ENCODE measurements at regions not wholly inside any gene's neighbourhood (a gene's known extent, or its start where the extent isn't known, plus 50 kb on each side); places are given as distances from the start of the nearest gene placed in this dataset.

- Histone ChIP-seq H3K4me2 (ENCODE audit: insufficient read depth, low read length) (no peak overlapping the region), H3K9me1 (replicated peaks; ENCODE audit: control insufficient read depth, extremely low read depth, insufficient read depth, low read length) (no peaks in the 10 kb centered on the region), H3K79me2 (ENCODE audit: control insufficient read depth, insufficient read depth, low read length) (no peaks in the 10 kb centered on the region), H3K27me3 (ENCODE audit: control insufficient read depth in 2 of 2, insufficient read depth in 2 of 2, low read length in 2 of 2) (no peaks in the 10 kb centered on the region), H4K20me1 (replicated peaks; ENCODE audit: control insufficient read depth, extremely low read depth, insufficient read depth, low read length) (no peaks in the 10 kb centered on the region), H3K4me3 (replicated peaks in 1 of 3; ENCODE audit: insufficient read depth in 1 of 3, low read depth in 1 of 3, low read length in 3 of 3) (no peak overlapping the region), H3K4me1 (ENCODE audit: control insufficient read depth, extremely low read depth, insufficient read depth, low read length) (no peaks in the 10 kb centered on the region), H3K9ac (replicated peaks; ENCODE audit: extremely low read depth, insufficient read depth, low read length) (no peak overlapping the region), H3K27ac (ENCODE audit: insufficient read depth, low read depth, low read length) (no peak overlapping the region), H3K36me3 (ENCODE audit: control insufficient read depth in 2 of 2, extremely low read depth in 1 of 2, insufficient read depth in 2 of 2, low read length in 2 of 2) (no peaks in the 10 kb centered on the region), H2AFZ (ENCODE audit: low read depth, low read length) (no peak overlapping the region), H3K9me3 (replicated peaks; ENCODE audit: control insufficient read depth, insufficient read depth, low read length) (peaks cover 3% of the 10 kb centered on the region)
- POLR2A ChIA-PET: no interaction called here
- dilution Hi-C loops (cut with MboI; ENCODE audit: extremely low pct_ligation_motif_present, low sequenced_read_pairs): no loop called here
- FAIRE-seq: no peak
- BruUV-seq (replicated peaks): no TSS peak
- CTCF ChIA-PET: no interaction called here
- DNase-seq (ENCODE audit: low read depth, low spot score): no peak
- intact Hi-C loops (cut with micrococcal nuclease): no loop called here
- TF ChIP-seq FOS (IDR thresholded peaks at IDR 0.05; ENCODE audit: borderline replicate concordance, insufficient read depth, low read length) (no peak), EZH2 (IDR thresholded peaks at IDR 0.05; ENCODE audit: borderline replicate concordance, low read depth, low read length, severe bottlenecking) (no peak), CTCF (IDR thresholded peaks at IDR 0.05; ENCODE audit: extremely low read depth in 1 of 2, insufficient read depth in 1 of 2, low read depth in 1 of 2, low read length in 2 of 2) (no peak), MYC (IDR thresholded peaks at IDR 0.05; ENCODE audit: low read depth, low read length) (no peak)
- TF ChIP-seq, protein P1, sequence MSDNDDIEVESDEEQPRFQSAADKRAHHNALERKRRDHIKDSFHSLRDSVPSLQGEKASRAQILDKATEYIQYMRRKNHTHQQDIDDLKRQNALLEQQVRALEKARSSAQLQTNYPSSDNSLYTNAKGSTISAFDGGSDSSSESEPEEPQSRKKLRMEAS (IDR thresholded peaks at IDR 0.05; ENCODE audit: insufficient read depth, insufficient read length): no peak
These were observed 1628.7 kb downstream of the MAT2B start for GRCh38 chr5:165134155-165134554.

DNA sequence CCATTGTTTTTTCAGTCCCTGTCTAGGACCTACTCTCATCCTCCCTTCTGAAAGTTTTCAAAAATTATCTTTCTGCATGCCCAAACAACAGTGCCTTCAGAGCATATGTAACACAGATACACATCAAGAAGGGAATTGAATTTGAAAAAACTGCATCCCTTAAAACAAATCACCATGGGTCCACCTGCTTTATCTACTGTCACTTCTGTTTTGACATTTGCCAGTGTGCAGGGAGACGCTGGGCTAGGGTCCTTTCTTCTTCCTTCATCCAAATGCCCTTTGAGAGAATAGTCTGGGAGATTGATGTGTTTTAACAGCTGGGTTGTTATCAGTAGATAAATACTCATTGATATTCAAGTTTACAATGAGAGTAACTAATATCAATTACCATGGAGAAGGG lies 1630.1 kb downstream of the MAT2B start:
- no peaks in the 10 kb centered on the region for H4K20me1 ChIP-seq (replicated peaks; ENCODE audit: control insufficient read depth, extremely low read depth, insufficient read depth, low read length)
- no peaks in the 10 kb centered on the region for H3K9me1 ChIP-seq (replicated peaks; ENCODE audit: control insufficient read depth, extremely low read depth, insufficient read depth, low read length)
- CTCF ChIA-PET: no interaction called here
- FAIRE-seq (no peak), DNase-seq (ENCODE audit: low read depth, low spot score) (no peak)
- no peak overlapping the region for H3K9ac ChIP-seq (replicated peaks; ENCODE audit: extremely low read depth, insufficient read depth, low read length)
- H2AFZ ChIP-seq (ENCODE audit: low read depth, low read length): no peak overlapping the region
- dilution Hi-C loops (cut with MboI; ENCODE audit: extremely low pct_ligation_motif_present, low sequenced_read_pairs) (no loop called here), intact Hi-C loops (cut with micrococcal nuclease) (no loop called here)
- POLR2A ChIA-PET: no interaction called here
- H3K36me3 ChIP-seq (ENCODE audit: control insufficient read depth in 2 of 2, extremely low read depth in 1 of 2, insufficient read depth in 2 of 2, low read length in 2 of 2): no peaks in the 10 kb centered on the region
- H3K27me3 ChIP-seq (ENCODE audit: control insufficient read depth in 2 of 2, insufficient read depth in 2 of 2, low read length in 2 of 2): no peaks in the 10 kb centered on the region
- peaks cover 3% of the 10 kb centered on the region for H3K9me3 ChIP-seq (replicated peaks; ENCODE audit: control insufficient read depth, insufficient read depth, low read length)
- H3K4me3 ChIP-seq (replicated peaks in 1 of 3; ENCODE audit: insufficient read depth in 1 of 3, low read depth in 1 of 3, low read length in 3 of 3): no peak overlapping the region
- no peaks in the 10 kb centered on the region for H3K79me2 ChIP-seq (ENCODE audit: control insufficient read depth, insufficient read depth, low read length)
- no peaks in the 10 kb centered on the region for H3K4me1 ChIP-seq (ENCODE audit: control insufficient read depth, extremely low read depth, insufficient read depth, low read length)
- no peak overlapping the region for H3K27ac ChIP-seq (ENCODE audit: insufficient read depth, low read depth, low read length)
- TF ChIP-seq MYC (IDR thresholded peaks at IDR 0.05; ENCODE audit: low read depth, low read length) (no peak), GATA2 (IDR thresholded peaks at IDR 0.05; ENCODE audit: insufficient read depth, insufficient read length, low read depth, low read length) (no peak), POLR2AphosphoS5 (IDR thresholded peaks at IDR 0.05; ENCODE audit: insufficient read depth, low read depth, low read length) (no peak)
- TF ChIP-seq, protein P1 (IDR thresholded peaks at IDR 0.05; ENCODE audit: insufficient read depth, insufficient read length): no peak
- no peak overlapping the region for H3K4me2 ChIP-seq (ENCODE audit: insufficient read depth, low read length)
- BruUV-seq (replicated peaks): no TSS peak

Data from endothelial cell of umbilical vein (primary cell).